ENCODE measurements at regions not wholly inside any gene's neighbourhood (a gene's known extent, or its start where the extent isn't known, plus 50 kb on each side); places are given as distances from the start of the nearest gene placed in this dataset.

GRCh38 chr12:98422812-98423211 is 92.6 kb upstream of the TMPO start:
- no peaks in the 10 kb centered on the region for H3K36me3 ChIP-seq
- no peak for DNase-seq
- no peaks in the 10 kb centered on the region for H3K9me3 ChIP-seq
- TF ChIP-seq, protein P1, sequence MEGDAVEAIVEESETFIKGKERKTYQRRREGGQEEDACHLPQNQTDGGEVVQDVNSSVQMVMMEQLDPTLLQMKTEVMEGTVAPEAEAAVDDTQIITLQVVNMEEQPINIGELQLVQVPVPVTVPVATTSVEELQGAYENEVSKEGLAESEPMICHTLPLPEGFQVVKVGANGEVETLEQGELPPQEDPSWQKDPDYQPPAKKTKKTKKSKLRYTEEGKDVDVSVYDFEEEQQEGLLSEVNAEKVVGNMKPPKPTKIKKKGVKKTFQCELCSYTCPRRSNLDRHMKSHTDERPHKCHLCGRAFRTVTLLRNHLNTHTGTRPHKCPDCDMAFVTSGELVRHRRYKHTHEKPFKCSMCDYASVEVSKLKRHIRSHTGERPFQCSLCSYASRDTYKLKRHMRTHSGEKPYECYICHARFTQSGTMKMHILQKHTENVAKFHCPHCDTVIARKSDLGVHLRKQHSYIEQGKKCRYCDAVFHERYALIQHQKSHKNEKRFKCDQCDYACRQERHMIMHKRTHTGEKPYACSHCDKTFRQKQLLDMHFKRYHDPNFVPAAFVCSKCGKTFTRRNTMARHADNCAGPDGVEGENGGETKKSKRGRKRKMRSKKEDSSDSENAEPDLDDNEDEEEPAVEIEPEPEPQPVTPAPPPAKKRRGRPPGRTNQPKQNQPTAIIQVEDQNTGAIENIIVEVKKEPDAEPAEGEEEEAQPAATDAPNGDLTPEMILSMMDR (IDR thresholded peaks at IDR 0.05), result peak in 1 of 6 experiments; percentile 6
- no peak for TF ChIP-seq POLR2A (IDR thresholded peaks at IDR 0.05)
- H3K4me3 ChIP-seq (replicated peaks in 1 of 3), result no peak overlapping the region
- intact Hi-C loops (cut with DNase I), result loop anchor here (10.0 kb wide), 1 partner anchor 92 kb away; the partner anchor contains the start of gene TMPO
- peaks cover 17 to 24% of the 10 kb centered on the region in 2 donors for H3K4me1 ChIP-seq
- 81 to 86% methylated on average over 4 of the region's 4 CpGs for WGBS, 2 donors
- H3K27me3 ChIP-seq, result no peaks in the 10 kb centered on the region
- H3K27ac ChIP-seq, result no peak overlapping the region

DNA sequence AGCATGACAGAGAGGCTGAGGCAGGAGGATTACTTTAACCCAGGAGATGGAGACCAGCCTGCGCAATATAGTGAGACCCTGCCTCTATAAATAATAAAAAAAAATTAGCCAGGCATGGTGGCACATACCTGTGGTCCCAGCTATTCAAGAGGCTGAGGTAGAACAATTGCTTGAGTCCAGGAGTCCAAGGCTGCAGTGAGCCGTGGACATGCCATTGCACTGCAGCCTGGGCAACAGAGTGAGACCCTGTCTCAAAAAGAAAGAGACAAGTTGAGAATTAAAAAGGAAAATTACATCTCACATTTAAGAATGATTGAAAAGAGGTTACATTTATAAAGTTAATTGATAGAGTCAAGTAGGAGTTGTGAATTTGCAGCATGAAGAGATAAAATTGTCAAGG is 91.4 kb upstream of the TMPO start:
- Histone ChIP-seq H3K9me3 (no peaks in the 10 kb centered on the region), H3K36me3 (no peaks in the 10 kb centered on the region), H3K4me1 (peaks cover 6 to 15% of the 10 kb centered on the region in 2 donors), H3K4me3 (replicated peaks in 1 of 3) (no peak overlapping the region), H3K27me3 (no peaks in the 10 kb centered on the region), H3K27ac (no peak overlapping the region)
- DNase-seq, result no peak
- TF ChIP-seq POLR2A (IDR thresholded peaks at IDR 0.05), result no peak
- TF ChIP-seq, protein P1 (IDR thresholded peaks at IDR 0.05), result no peak
- 76 to 77% methylated on average over 2 of the region's 2 CpGs for WGBS, 2 donors
- intact Hi-C loops (cut with DNase I), result loop anchor here (10.0 kb wide), 1 partner anchor 91 kb away; the partner anchor contains the start of gene TMPO

- Histone ChIP-seq H3K27me3 (no peaks in the 10 kb centered on the region), H3K4me1 (peaks cover 0 to 6% of the 10 kb centered on the region in 2 donors), H3K4me3 (replicated peaks in 1 of 3) (no peak overlapping the region), H3K36me3 (no peaks in the 10 kb centered on the region), H3K9me3 (no peaks in the 10 kb centered on the region), H3K27ac (no peak overlapping the region)
- peak; percentile 69 to 73 for DNase-seq
- intact Hi-C loops (cut with DNase I), result loop anchor here (10.0 kb wide), 1 partner anchor 90 kb away; the partner anchor contains the start of gene TMPO
- 18% methylated on average over 9 of the region's 9 CpGs for WGBS, 2 donors
- TF ChIP-seq, protein P1 (IDR thresholded peaks at IDR 0.05), result peak; percentile 34 to 76 (median 62)
- no peak for TF ChIP-seq POLR2A (IDR thresholded peaks at IDR 0.05)
Measured at GRCh38 chr12:98424726-98425401, 90.5 kb upstream of the TMPO start.

GRCh38 chr12:98425859-98426258 is 89.5 kb upstream of the TMPO start:
- no peak overlapping the region for H3K27ac ChIP-seq
- peaks cover 0 to 3% of the 10 kb centered on the region in 2 donors for H3K4me1 ChIP-seq
- H3K27me3 ChIP-seq, result no peaks in the 10 kb centered on the region
- H3K4me3 ChIP-seq (replicated peaks in 1 of 3), result no peak overlapping the region
- 82 to 91% methylated on average over 4 of the region's 4 CpGs for WGBS, 2 donors
- H3K36me3 ChIP-seq, result no peaks in the 10 kb centered on the region
- DNase-seq, result no peak
- intact Hi-C loops (cut with DNase I), result loop anchor here (10.0 kb wide), 1 partner anchor 89 kb away; the partner anchor contains the start of gene TMPO
- TF ChIP-seq, protein P1 (IDR thresholded peaks at IDR 0.05), result no peak
- TF ChIP-seq POLR2A (IDR thresholded peaks at IDR 0.05), result no peak
- H3K9me3 ChIP-seq, result no peaks in the 10 kb centered on the region

DNA sequence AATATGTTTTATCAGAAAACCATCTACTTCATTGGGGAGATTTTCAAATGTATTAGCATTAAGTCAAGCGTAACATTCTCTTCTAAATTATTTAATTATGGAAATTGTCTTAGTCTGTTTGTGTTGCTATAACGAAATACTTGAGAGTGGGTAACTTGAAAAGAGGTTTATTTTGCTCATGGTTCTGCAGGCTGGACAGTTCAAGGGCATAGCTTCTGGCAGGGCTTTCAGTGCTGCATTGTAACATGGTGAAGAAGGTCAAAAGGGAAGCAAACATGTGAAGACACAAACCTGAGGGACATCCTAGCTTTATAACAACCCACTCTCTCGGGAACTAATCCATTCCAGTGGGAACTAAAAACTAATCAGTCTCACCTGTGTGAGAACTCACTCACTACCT is 84.3 kb upstream of the TMPO start:
- H3K4me1 ChIP-seq, result no peaks in the 10 kb centered on the region
- DNase-seq, result no peak
- H3K27me3 ChIP-seq, result no peaks in the 10 kb centered on the region
- no peaks in the 10 kb centered on the region for H3K36me3 ChIP-seq
- 91% methylated on average over 3 of the region's 3 CpGs for WGBS, 2 donors
- intact Hi-C loops (cut with DNase I), result no loop called here
- H3K4me3 ChIP-seq (replicated peaks in 1 of 3), result no peak overlapping the region
- TF ChIP-seq POLR2A (IDR thresholded peaks at IDR 0.05), result no peak
- TF ChIP-seq, protein P1 (IDR thresholded peaks at IDR 0.05), result no peak
- no peak overlapping the region for H3K27ac ChIP-seq
- no peaks in the 10 kb centered on the region for H3K9me3 ChIP-seq

All from thyroid gland (tissue), 4 donors.